ENCODE measurements at regions not wholly inside any gene's neighbourhood (a gene's known extent, or its start where the extent isn't known, plus 50 kb on each side); places are given as distances from the start of the nearest gene placed in this dataset.

GRCh38 chr1:198809247-198809646 lies 170.4 kb downstream of the PTPRC start:
- Histone ChIP-seq H3K4me3 (no peak overlapping the region), H3K27ac (no peak overlapping the region), H3K36me3 (no peaks in the 10 kb centered on the region), H3K9ac (no peak overlapping the region), H3K4me1 (no peaks in the 10 kb centered on the region), H2AFZ (replicated peaks) (no peak overlapping the region), H3K9me3 (ENCODE audit: low read depth) (no peaks in the 10 kb centered on the region), H3K27me3 (no peaks in the 10 kb centered on the region), H4K20me1 (ENCODE audit: low read depth) (no peaks in the 10 kb centered on the region), H3K79me2 (ENCODE audit: low read depth) (no peaks in the 10 kb centered on the region), H3F3A (ENCODE audit: low read depth) (no peaks in the 10 kb centered on the region), H3K4me2 (no peak overlapping the region)
- no peak for TF ChIP-seq CTCF (IDR thresholded peaks at IDR 0.05)
- TF ChIP-seq EZH2 (IDR thresholded peaks at IDR 0.05), result no peak
- no peak for TF ChIP-seq EZH2phosphoT487 (IDR thresholded peaks at IDR 0.05)
- Mint-ChIP-seq H3K27ac (no peak overlapping the region), H3K36me3 (peaks cover 1% of the 10 kb centered on the region), H3K4me3 (no peak overlapping the region), H3K9me3 (peaks cover 12% of the 10 kb centered on the region), H3K4me1 (no peaks in the 10 kb centered on the region), H3K27me3 (ENCODE audit: insufficient read depth, low read depth) (peaks cover 3% of the 10 kb centered on the region)
- no peak for DNase-seq (ENCODE audit: low spot score)

GRCh38 chr1:198811449-198811848 lies 172.6 kb downstream of the PTPRC start:
- Mint-ChIP-seq H3K9me3 (peaks cover 28% of the 10 kb centered on the region), H3K4me3 (no peak overlapping the region), H3K27ac (no peak overlapping the region), H3K4me1 (no peaks in the 10 kb centered on the region), H3K36me3 (peaks cover 5% of the 10 kb centered on the region), H3K27me3 (ENCODE audit: insufficient read depth, low read depth) (peaks cover 3% of the 10 kb centered on the region)
- H3K9ac ChIP-seq, result no peak overlapping the region
- H3K36me3 ChIP-seq, result no peaks in the 10 kb centered on the region
- H3K79me2 ChIP-seq (ENCODE audit: low read depth), result no peaks in the 10 kb centered on the region
- H2AFZ ChIP-seq (replicated peaks), result no peak overlapping the region
- no peaks in the 10 kb centered on the region for H4K20me1 ChIP-seq (ENCODE audit: low read depth)
- no peaks in the 10 kb centered on the region for H3K9me3 ChIP-seq (ENCODE audit: low read depth)
- no peak overlapping the region for H3K4me3 ChIP-seq
- no peak for TF ChIP-seq EZH2 (IDR thresholded peaks at IDR 0.05)
- no peak for TF ChIP-seq CTCF (IDR thresholded peaks at IDR 0.05)
- TF ChIP-seq EZH2phosphoT487 (IDR thresholded peaks at IDR 0.05), result no peak
- H3K4me2 ChIP-seq, result no peak overlapping the region
- H3K4me1 ChIP-seq, result no peaks in the 10 kb centered on the region
- no peaks in the 10 kb centered on the region for H3F3A ChIP-seq (ENCODE audit: low read depth)
- H3K27ac ChIP-seq, result no peak overlapping the region
- H3K27me3 ChIP-seq, result no peaks in the 10 kb centered on the region
- DNase-seq (ENCODE audit: low spot score), result no peak

- no peak for TF ChIP-seq EZH2 (IDR thresholded peaks at IDR 0.05)
- TF ChIP-seq EZH2phosphoT487 (IDR thresholded peaks at IDR 0.05), result no peak
- no peak for TF ChIP-seq CTCF (IDR thresholded peaks at IDR 0.05)
- Histone ChIP-seq H2AFZ (replicated peaks) (no peak overlapping the region), H4K20me1 (ENCODE audit: low read depth) (no peaks in the 10 kb centered on the region), H3K4me3 (no peak overlapping the region), H3K27me3 (no peaks in the 10 kb centered on the region), H3K27ac (no peak overlapping the region), H3F3A (ENCODE audit: low read depth) (no peaks in the 10 kb centered on the region), H3K9me3 (ENCODE audit: low read depth) (no peaks in the 10 kb centered on the region), H3K79me2 (ENCODE audit: low read depth) (no peaks in the 10 kb centered on the region), H3K9ac (no peak overlapping the region), H3K4me1 (no peaks in the 10 kb centered on the region), H3K4me2 (no peak overlapping the region), H3K36me3 (no peaks in the 10 kb centered on the region)
- Mint-ChIP-seq H3K27me3 (ENCODE audit: insufficient read depth, low read depth) (no peaks in the 10 kb centered on the region), H3K4me3 (no peak overlapping the region), H3K9me3 (no peaks in the 10 kb centered on the region), H3K27ac (no peak overlapping the region), H3K36me3 (peaks cover 2% of the 10 kb centered on the region), H3K4me1 (peaks cover 8% of the 10 kb centered on the region)
- no peak for DNase-seq (ENCODE audit: low spot score)
Observed at GRCh38 chr1:198823626-198824025, 184.8 kb downstream of the PTPRC start.

Measured in neural progenitor cell (in vitro differentiated cells).